ENCODE measurements at regions not wholly inside any gene's neighbourhood (a gene's known extent, or its start where the extent isn't known, plus 50 kb on each side); places are given as distances from the start of the nearest gene placed in this dataset.

- in situ Hi-C loops (cut with MboI; ENCODE audit: low sequenced_read_pairs): no loop called here
Measured at GRCh38 chr2:57111531-57111930, 927.7 kb downstream of the CCDC85A start.

- in situ Hi-C loops (cut with MboI; ENCODE audit: low sequenced_read_pairs): no loop called here
Measured at GRCh38 chr2:57119141-57119540, 927.5 kb upstream of the VRK2 start.

GRCh38 chr2:57126410-57126809, 920.2 kb upstream of the VRK2 start:
- in situ Hi-C loops (cut with MboI; ENCODE audit: low sequenced_read_pairs): no loop called here

- in situ Hi-C loops (cut with MboI; ENCODE audit: low sequenced_read_pairs): no loop called here
Measured at GRCh38 chr2:57139179-57139578, 907.4 kb upstream of the VRK2 start.

GRCh38 chr2:57141269-57141668, 905.3 kb upstream of the VRK2 start:
- in situ Hi-C loops (cut with MboI; ENCODE audit: low sequenced_read_pairs): no loop called here

- in situ Hi-C loops (cut with MboI; ENCODE audit: low sequenced_read_pairs): no loop called here
Measured at GRCh38 chr2:57146951-57147350, 899.7 kb upstream of the VRK2 start.

GRCh38 chr2:57156231-57156924, 890.2 kb upstream of the VRK2 start:
- in situ Hi-C loops (cut with MboI; ENCODE audit: low sequenced_read_pairs): no loop called here

GRCh38 chr2:57160976-57161375, 885.6 kb upstream of the VRK2 start:
- in situ Hi-C loops (cut with MboI; ENCODE audit: low sequenced_read_pairs): no loop called here

- in situ Hi-C loops (cut with MboI; ENCODE audit: low sequenced_read_pairs): no loop called here
Measured at GRCh38 chr2:57177176-57177575, 869.4 kb upstream of the VRK2 start.

GRCh38 chr2:57180042-57180567, 866.5 kb upstream of the VRK2 start:
- in situ Hi-C loops (cut with MboI; ENCODE audit: low sequenced_read_pairs): no loop called here

GRCh38 chr2:57180678-57181077, 865.9 kb upstream of the VRK2 start:
- in situ Hi-C loops (cut with MboI; ENCODE audit: low sequenced_read_pairs): no loop called here

GRCh38 chr2:57181315-57182038, 865.1 kb upstream of the VRK2 start:
- in situ Hi-C loops (cut with MboI; ENCODE audit: low sequenced_read_pairs): no loop called here

- in situ Hi-C loops (cut with MboI; ENCODE audit: low sequenced_read_pairs): no loop called here
Measured at GRCh38 chr2:57182916-57183315, 863.7 kb upstream of the VRK2 start.

GRCh38 chr2:57185568-57185967, 861.0 kb upstream of the VRK2 start:
- in situ Hi-C loops (cut with MboI; ENCODE audit: low sequenced_read_pairs): no loop called here

- in situ Hi-C loops (cut with MboI; ENCODE audit: low sequenced_read_pairs): no loop called here
Measured at GRCh38 chr2:57190007-57190406, 856.6 kb upstream of the VRK2 start.

- in situ Hi-C loops (cut with MboI; ENCODE audit: low sequenced_read_pairs): no loop called here
Measured at GRCh38 chr2:57199663-57200062, 846.9 kb upstream of the VRK2 start.

- in situ Hi-C loops (cut with MboI; ENCODE audit: low sequenced_read_pairs): no loop called here
Measured at GRCh38 chr2:57204364-57204763, 842.2 kb upstream of the VRK2 start.

GRCh38 chr2:57205241-57205640, 841.4 kb upstream of the VRK2 start:
- in situ Hi-C loops (cut with MboI; ENCODE audit: low sequenced_read_pairs): no loop called here

- in situ Hi-C loops (cut with MboI; ENCODE audit: low sequenced_read_pairs): no loop called here
Measured at GRCh38 chr2:57207191-57207590, 839.4 kb upstream of the VRK2 start.

- in situ Hi-C loops (cut with MboI; ENCODE audit: low sequenced_read_pairs): no loop called here
Measured at GRCh38 chr2:57209799-57210198, 836.8 kb upstream of the VRK2 start.

- in situ Hi-C loops (cut with MboI; ENCODE audit: low sequenced_read_pairs): no loop called here
Measured at GRCh38 chr2:57210855-57211254, 835.8 kb upstream of the VRK2 start.

GRCh38 chr2:57217013-57217412, 829.6 kb upstream of the VRK2 start:
- in situ Hi-C loops (cut with MboI; ENCODE audit: low sequenced_read_pairs): no loop called here
